Lower leg skin (tissue), 3 donors: ENCODE measurements at regions not wholly inside any gene's neighbourhood (a gene's known extent, or its start where the extent isn't known, plus 50 kb on each side); places are given as distances from the start of the nearest gene placed in this dataset.

Experiments
- CTCF ChIP-seq, 3 donors: fragments of 450-650 bp; IDR thresholded peaks; one replicate each; pipeline ENCODE4 v1.5.1; 2016; ENCODE audit warnings: antibody characterized with exemption in 3 of 3, mild to moderate bottlenecking in 3 of 3, moderate library complexity in 2 of 3
- POLR2A ChIP-seq, 2 donors: fragments of 450-650 bp; IDR thresholded peaks; one replicate each; pipeline ENCODE4 v1.6.1; 2016 to 2017; ENCODE audit warnings: antibody characterized with exemption in 2 of 2, mild to moderate bottlenecking in 1 of 2, moderate library complexity in 1 of 2

GRCh38 chr4:77273412-77273811 is 116.4 kb downstream of the CCNG2 start:
- TF ChIP-seq CTCF (IDR thresholded peaks at IDR 0.05): no peak
- no peak for TF ChIP-seq POLR2A (IDR thresholded peaks at IDR 0.05)
